ENCODE measurements at regions not wholly inside any gene's neighbourhood (a gene's known extent, or its start where the extent isn't known, plus 50 kb on each side); places are given as distances from the start of the nearest gene placed in this dataset.

GRCh38 chr14:34222122-34222521 lies 239.9 kb downstream of the SPTSSA start (continued):
- TF ChIP-seq SOX5 (CRISPR knock-in tag; IDR thresholded peaks at IDR 0.05; ENCODE audit: borderline replicate concordance) = peak; percentile 41; the same call in 1 of the 2 replicates
- 0 out of 2 replicates have a peak, but pooled peaks have one; percentile 5 for TF ChIP-seq HNF4A (CRISPR knock-in tag; IDR thresholded peaks at IDR 0.05)
- no peak for TF ChIP-seq ZFP36L2 (CRISPR knock-in tag; IDR thresholded peaks at IDR 0.05)

DNA sequence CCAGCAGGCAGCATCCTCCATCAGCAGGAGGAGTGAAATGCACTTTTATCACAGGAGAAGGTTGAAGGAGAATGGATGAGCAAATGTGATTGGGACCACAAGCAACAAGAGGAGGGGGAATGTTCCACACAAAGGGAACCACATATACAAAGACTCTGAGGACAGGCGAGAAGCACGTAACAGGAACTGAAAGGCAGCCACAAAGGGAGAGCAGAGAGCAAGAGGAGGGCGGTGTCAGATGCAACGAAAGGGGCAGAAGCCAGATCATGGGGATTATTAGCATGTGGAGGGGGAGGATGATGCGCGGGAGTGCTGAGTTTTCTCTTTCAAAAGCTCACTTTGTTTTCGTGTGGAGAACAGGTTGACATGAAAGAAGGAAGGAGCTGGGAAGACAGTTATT lies 241.1 kb downstream of the SPTSSA start:
- TF ChIP-seq, protein P1, sequence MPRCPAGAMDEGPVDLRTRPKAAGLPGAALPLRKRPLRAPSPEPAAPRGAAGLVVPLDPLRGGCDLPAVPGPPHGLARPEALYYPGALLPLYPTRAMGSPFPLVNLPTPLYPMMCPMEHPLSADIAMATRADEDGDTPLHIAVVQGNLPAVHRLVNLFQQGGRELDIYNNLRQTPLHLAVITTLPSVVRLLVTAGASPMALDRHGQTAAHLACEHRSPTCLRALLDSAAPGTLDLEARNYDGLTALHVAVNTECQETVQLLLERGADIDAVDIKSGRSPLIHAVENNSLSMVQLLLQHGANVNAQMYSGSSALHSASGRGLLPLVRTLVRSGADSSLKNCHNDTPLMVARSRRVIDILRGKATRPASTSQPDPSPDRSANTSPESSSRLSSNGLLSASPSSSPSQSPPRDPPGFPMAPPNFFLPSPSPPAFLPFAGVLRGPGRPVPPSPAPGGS (CRISPR knock-in tag; IDR thresholded peaks at IDR 0.05) = 0 out of 2 replicates have a peak, but pooled peaks have one; percentile 47
- TF ChIP-seq CCDC6 (CRISPR knock-in tag; IDR thresholded peaks at IDR 0.05) = no peak
- POLR2A ChIA-PET = no interaction called here
- Histone ChIP-seq H3K9me3 (ENCODE audit: low read length) (no peaks in the 10 kb centered on the region), H3K27me3 (ENCODE audit: control insufficient read depth in 1 of 2, insufficient read depth in 2 of 2, low read length in 2 of 2) (no peaks in the 10 kb centered on the region; a peak in 1 of 5 replicates), H3K4me1 (ENCODE audit: insufficient read depth, low read length) (peaks cover 11% of the 10 kb centered on the region), H3K27ac (ENCODE audit: extremely low read length, insufficient read depth, low read length) (no peak overlapping the region), H4K20me1 (ENCODE audit: insufficient read depth, low read length) (no peaks in the 10 kb centered on the region), H2AFZ (ENCODE audit: low read length) (no peak overlapping the region), H3K36me3 (replicated peaks in 1 of 2; ENCODE audit: control insufficient read depth in 1 of 2, insufficient read depth in 2 of 2, low read length in 2 of 2) (no peaks in the 10 kb centered on the region), H3K4me2 (ENCODE audit: low read depth, low read length) (no peak overlapping the region), H3K9ac (ENCODE audit: insufficient read depth, low read depth, low read length) (no peak overlapping the region), H3K4me3 (replicated peaks in 1 of 3; ENCODE audit: insufficient read depth in 1 of 3, low read depth in 2 of 3, low read length in 3 of 3) (no peak overlapping the region), H3K79me2 (ENCODE audit: insufficient read depth, low read length) (no peaks in the 10 kb centered on the region)
- in situ Hi-C loops (cut with HindIII; ENCODE audit: extremely low pct_ligation_motif_present, low pct_unique_long_range_greater_than_20kb) = no loop called here
- WGBS (ENCODE audit: low lambda C conversion rate) = 42% methylated on average over 7 of the region's 7 CpGs
- no peak for ATAC-seq
- CTCF ChIA-PET (ENCODE audit: low intra/inter-chr PET ratio, low total read pairs) = no interaction called here
- no TSS peak for BruUV-seq (replicated peaks)
- intact Hi-C loops (cut with micrococcal nuclease; ENCODE audit: unreplicated experiment) = no loop called here
- FAIRE-seq = no peak
- no peak for DNase-seq (ENCODE audit: low spot score)

DNA sequence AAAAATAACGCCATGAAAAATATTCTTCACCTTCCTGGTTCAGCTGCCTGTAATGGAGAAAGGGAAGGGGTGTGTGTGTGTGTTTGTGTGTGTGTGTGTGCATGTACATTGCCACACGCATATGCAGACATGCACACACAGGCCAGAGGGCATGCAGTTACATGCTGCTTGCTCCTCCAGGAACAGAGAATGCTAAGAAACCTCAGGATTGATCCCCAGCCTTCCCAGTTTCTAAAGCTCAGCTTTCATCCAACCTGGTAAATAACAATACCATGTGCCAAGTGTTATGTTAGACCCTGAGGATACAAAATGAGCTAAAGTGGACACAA lies 241.7 kb downstream of the SPTSSA start:
- FAIRE-seq = no peak
- intact Hi-C loops (cut with micrococcal nuclease; ENCODE audit: unreplicated experiment) = no loop called here
- TF ChIP-seq ZNF18 (CRISPR knock-in tag; IDR thresholded peaks at IDR 0.05; ENCODE audit: insufficient replicate concordance) (no peak), SNAPC4 (CRISPR knock-in tag; IDR thresholded peaks at IDR 0.05) (no peak), RFX3 (CRISPR knock-in tag; IDR thresholded peaks at IDR 0.05) (no peak), ZNF792 (CRISPR knock-in tag; IDR thresholded peaks at IDR 0.05) (no peak)
- TF ChIP-seq, protein P2, sequence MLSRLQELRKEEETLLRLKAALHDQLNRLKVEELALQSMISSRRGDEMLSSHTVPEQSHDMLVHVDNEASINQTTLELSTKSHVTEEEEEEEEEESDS (CRISPR knock-in tag; IDR thresholded peaks at IDR 0.05; ENCODE audit: borderline replicate concordance) = no peak

More for the DNA sequence above, 241.7 kb downstream of the SPTSSA start:
- ATAC-seq = no peak
- ChIA-PET POLR2A (no interaction called here), CTCF (ENCODE audit: low intra/inter-chr PET ratio, low total read pairs) (no interaction called here)
- peaks cover 11% of the 10 kb centered on the region for H3K4me1 ChIP-seq (ENCODE audit: insufficient read depth, low read length)
- no peak overlapping the region for H3K4me3 ChIP-seq (replicated peaks in 1 of 3; ENCODE audit: insufficient read depth in 1 of 3, low read depth in 2 of 3, low read length in 3 of 3)
- no peaks in the 10 kb centered on the region for H3K36me3 ChIP-seq (replicated peaks in 1 of 2; ENCODE audit: control insufficient read depth in 1 of 2, insufficient read depth in 2 of 2, low read length in 2 of 2)
- in situ Hi-C loops (cut with HindIII; ENCODE audit: extremely low pct_ligation_motif_present, low pct_unique_long_range_greater_than_20kb) = no loop called here
- H3K79me2 ChIP-seq (ENCODE audit: insufficient read depth, low read length) = no peaks in the 10 kb centered on the region
- DNase-seq (ENCODE audit: low spot score) = no peak
- H3K9me3 ChIP-seq (ENCODE audit: low read length) = no peaks in the 10 kb centered on the region
- no TSS peak for BruUV-seq (replicated peaks)
- H4K20me1 ChIP-seq (ENCODE audit: insufficient read depth, low read length) = no peaks in the 10 kb centered on the region
- H3K4me2 ChIP-seq (ENCODE audit: low read depth, low read length) = no peak overlapping the region
- WGBS (ENCODE audit: low lambda C conversion rate) = 26% methylated on average over 2 of the region's 2 CpGs
- no peak overlapping the region for H2AFZ ChIP-seq (ENCODE audit: low read length)
- H3K9ac ChIP-seq (ENCODE audit: insufficient read depth, low read depth, low read length) = no peak overlapping the region
- no peak overlapping the region for H3K27ac ChIP-seq (ENCODE audit: extremely low read length, insufficient read depth, low read length)
- no peaks in the 10 kb centered on the region; a peak in 1 of 5 replicates for H3K27me3 ChIP-seq (ENCODE audit: control insufficient read depth in 1 of 2, insufficient read depth in 2 of 2, low read length in 2 of 2)

All from HepG2 (cell line).